Neuronal stem cell (in vitro differentiated cells): ENCODE measurements at regions not wholly inside any gene's neighbourhood (a gene's known extent, or its start where the extent isn't known, plus 50 kb on each side); places are given as distances from the start of the nearest gene placed in this dataset.

Experiments
- DNase-seq: peaks from one replicate; pipeline ENCODE4 v3.0.0-alpha.2; 2013; ENCODE audit warnings: low spot score
- H2AFZ ChIP-seq: one replicate; pipeline ENCODE4 v1.6.1; 2013; ENCODE audit warnings: mild to moderate bottlenecking, low read length, inconsistent platforms
- H2AK5ac ChIP-seq: 2 replicates; pipeline ENCODE4 v1.6.1; 2013; ENCODE audit warnings: low read depth, mild to moderate bottlenecking, inconsistent platforms, low read length, moderate library complexity, mixed read lengths
- H2BK120ac ChIP-seq: 2 replicates; pipeline ENCODE4 v1.6.1; 2013; ENCODE audit warnings: low read depth, mild to moderate bottlenecking, inconsistent platforms, low read length, moderate library complexity, mixed read lengths
- H2BK12ac ChIP-seq: one replicate; pipeline ENCODE4 v1.6.1; 2013; ENCODE audit warnings: low read length, inconsistent platforms
- H2BK15ac ChIP-seq: 2 replicates; pipeline ENCODE4 v1.6.1; 2013; ENCODE audit warnings: mild to moderate bottlenecking, low read length, inconsistent platforms, mixed read lengths
- H2BK5ac ChIP-seq: one replicate; pipeline ENCODE4 v1.6.1; 2013; ENCODE audit warnings: inconsistent platforms, mild to moderate bottlenecking, low read length, moderate library complexity
- H3K14ac ChIP-seq: one replicate; pipeline ENCODE4 v1.6.1; 2013; ENCODE audit warnings: low read length, inconsistent platforms
- H3K18ac ChIP-seq: 2 replicates; pipeline ENCODE4 v1.6.1; 2013; ENCODE audit warnings: low read length, inconsistent platforms
- H3K23ac ChIP-seq: 2 replicates; pipeline ENCODE4 v1.6.1; 2013; ENCODE audit warnings: low read depth, mild to moderate bottlenecking, mixed read lengths, low read length, inconsistent platforms; ENCODE audit not compliant: poor library complexity
- H3K27ac ChIP-seq: replicated peaks from 3 replicates; pipeline ENCODE4 v1.5.1; 2013; ENCODE audit warnings: low read length, inconsistent platforms
- H3K27me3 ChIP-seq, 3 experiments: 2 replicates each; pipeline ENCODE4 v1.6.1; 2013; ENCODE audit warnings: low read length in 3 of 3, mild to moderate bottlenecking in 2 of 3, inconsistent platforms in 1 of 3, low read depth in 1 of 3, mixed read lengths in 1 of 3, moderate library complexity in 1 of 3; ENCODE audit not compliant: control insufficient read depth in 3 of 3, insufficient read depth in 3 of 3
- H3K36me3 ChIP-seq, 2 donors: replicated peaks in 1 of 2; 2 replicates each; pipeline ENCODE4 v1.6.1; 2013; ENCODE audit warnings: low read length in 2 of 2; ENCODE audit not compliant: control insufficient read depth in 2 of 2, insufficient read depth in 2 of 2
- H3K4ac ChIP-seq: 2 replicates; pipeline ENCODE4 v1.6.1; 2013; ENCODE audit warnings: inconsistent platforms, mild to moderate bottlenecking, low read length, moderate library complexity
- H3K4me1 ChIP-seq, 2 donors: 1 replicate in 1 of 2; 2 replicates in 1 of 2; pipeline ENCODE4 v1.6.1; 2013; ENCODE audit warnings: low read length in 2 of 2, low read depth in 1 of 2; ENCODE audit not compliant: control insufficient read depth in 2 of 2, insufficient read depth in 1 of 2
- H3K4me2 ChIP-seq: one replicate; pipeline ENCODE4 v1.6.1; 2013; ENCODE audit warnings: mild to moderate bottlenecking, low read length, inconsistent platforms; ENCODE audit not compliant: insufficient read depth, poor library complexity, severe bottlenecking
- H3K4me3 ChIP-seq, 2 donors: 2 replicates each; pipeline ENCODE4 v1.5.1; 2013; ENCODE audit warnings: low read length in 2 of 2, mild to moderate bottlenecking in 2 of 2, inconsistent platforms in 1 of 2, moderate library complexity in 1 of 2
- H3K79me1 ChIP-seq: one replicate; pipeline ENCODE4 v1.6.1; 2013; ENCODE audit warnings: low read depth, mild to moderate bottlenecking, inconsistent platforms, low read length, moderate library complexity
- H3K9ac ChIP-seq: one replicate; pipeline ENCODE4 v1.6.1; 2013; ENCODE audit warnings: mild to moderate bottlenecking, low read depth, low read length, inconsistent platforms; ENCODE audit not compliant: poor library complexity
- H3K9me3 ChIP-seq, 2 donors: replicated peaks in 1 of 2; 2 replicates each; pipeline versions ENCODE3 to v1.6.1; 2013; ENCODE audit warnings: low read length in 2 of 2, mild to moderate bottlenecking in 2 of 2, inconsistent platforms in 1 of 2, low read depth in 1 of 2, mixed read lengths in 1 of 2, moderate library complexity in 1 of 2; ENCODE audit not compliant: control insufficient read depth in 2 of 2, insufficient read depth in 1 of 2
- H4K8ac ChIP-seq: one replicate; pipeline ENCODE4 v1.6.1; 2013; ENCODE audit warnings: low read depth, mild to moderate bottlenecking, inconsistent platforms, low read length, moderate library complexity
- H4K91ac ChIP-seq: one replicate; pipeline ENCODE4 v1.6.1; 2013; ENCODE audit warnings: low read length, low read depth, mild to moderate bottlenecking, inconsistent platforms; ENCODE audit not compliant: poor library complexity
- WGBS, 2 donors: extraction: QIAGEN DNeasy Blood & Tissue Kit; methylation state at CpG; one replicate each; pipeline ENCODE4 v1.1.7; 2013; ENCODE audit warnings: missing lambda C conversion rate in 2 of 2, mixed read lengths in 1 of 2; ENCODE audit not compliant: insufficient read length in 2 of 2, insufficient replicate concordance in 1 of 2; ENCODE audit errors: extremely low coverage in 2 of 2; 5-methylcytosine and 5-hydroxymethylcytosine counted together

DNA sequence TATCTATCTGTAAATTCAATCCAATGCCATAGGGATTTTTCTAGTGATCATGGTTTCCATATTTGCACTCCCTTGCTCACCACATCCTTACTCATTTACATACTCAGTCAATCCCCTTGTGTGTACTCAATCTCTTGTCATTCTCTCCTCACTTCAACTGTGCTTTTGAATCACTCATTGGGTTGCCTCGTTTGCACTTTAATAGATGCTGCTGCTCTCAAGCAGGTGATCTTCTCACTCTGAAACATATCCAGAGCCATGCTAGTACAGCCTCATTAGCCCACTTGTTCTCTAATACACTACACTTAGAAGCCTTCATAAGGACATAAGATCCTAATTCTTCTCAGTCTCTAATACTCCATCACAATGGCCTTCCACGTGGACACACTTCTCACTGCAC lies 507.9 kb downstream of the TECRL start:
- H3K4ac ChIP-seq: no peak overlapping the region
- WGBS, 2 donors: no CpG with 5 or more reads among the region's 2 CpGs

DNA sequence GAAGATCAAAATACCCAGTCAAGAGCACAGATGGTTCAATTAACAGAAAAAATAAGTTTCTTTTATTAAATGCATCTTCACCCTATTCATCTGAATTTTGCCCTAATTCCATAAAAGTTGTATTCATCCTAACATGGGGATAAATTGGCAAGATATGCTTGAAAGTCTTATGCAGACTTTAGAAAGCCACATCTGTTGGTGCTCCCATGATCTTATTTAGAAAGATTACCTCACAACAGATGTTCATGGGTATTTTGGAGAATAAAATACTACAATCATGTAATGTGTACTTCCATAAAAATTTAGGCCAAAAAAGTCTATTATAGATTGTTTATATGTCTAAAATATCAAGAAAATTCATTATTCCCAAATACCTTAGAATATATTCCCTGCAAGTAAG lies 510.3 kb downstream of the TECRL start:
- no peaks in the 10 kb centered on the region for H3K9me3 ChIP-seq
- H2AK5ac ChIP-seq: no peak overlapping the region
- H2BK12ac ChIP-seq: no peak overlapping the region
- no peak overlapping the region for H3K14ac ChIP-seq
- H4K8ac ChIP-seq: no peak overlapping the region
- no peak overlapping the region for H3K18ac ChIP-seq
- no peaks in the 10 kb centered on the region for H3K4me1 ChIP-seq
- H2BK120ac ChIP-seq: no peak overlapping the region
- no peak overlapping the region for H4K91ac ChIP-seq
- H3K9ac ChIP-seq: no peak overlapping the region
- no peak overlapping the region for H3K4ac ChIP-seq
- H2AFZ ChIP-seq: no peak overlapping the region
- H3K27ac ChIP-seq: no peak overlapping the region
- H3K79me1 ChIP-seq: no peaks in the 10 kb centered on the region
- H3K4me2 ChIP-seq: no peak overlapping the region
- DNase-seq: no peak
- no peak overlapping the region for H3K23ac ChIP-seq
- no peak overlapping the region for H2BK15ac ChIP-seq
- H3K4me3 ChIP-seq: no peak overlapping the region
- H3K36me3 ChIP-seq: no peaks in the 10 kb centered on the region
- no peaks in the 10 kb centered on the region for H3K27me3 ChIP-seq
- H2BK5ac ChIP-seq: no peak overlapping the region

More for the DNA sequence above, 507.9 kb downstream of the TECRL start:
- Histone ChIP-seq H2AFZ (no peak overlapping the region), H4K8ac (no peak overlapping the region), H4K91ac (no peak overlapping the region), H2BK120ac (no peak overlapping the region), H2BK5ac (no peak overlapping the region), H3K36me3 (no peaks in the 10 kb centered on the region), H3K27ac (no peak overlapping the region), H3K4me1 (no peaks in the 10 kb centered on the region), H3K14ac (no peak overlapping the region), H3K27me3 (no peaks in the 10 kb centered on the region), H3K18ac (no peak overlapping the region), H3K9me3 (no peaks in the 10 kb centered on the region), H3K9ac (no peak overlapping the region), H3K79me1 (no peaks in the 10 kb centered on the region), H2AK5ac (no peak overlapping the region), H3K23ac (no peak overlapping the region), H3K4me3 (no peak overlapping the region), H2BK12ac (no peak overlapping the region), H3K4me2 (no peak overlapping the region), H2BK15ac (no peak overlapping the region)
- DNase-seq: no peak

DNA sequence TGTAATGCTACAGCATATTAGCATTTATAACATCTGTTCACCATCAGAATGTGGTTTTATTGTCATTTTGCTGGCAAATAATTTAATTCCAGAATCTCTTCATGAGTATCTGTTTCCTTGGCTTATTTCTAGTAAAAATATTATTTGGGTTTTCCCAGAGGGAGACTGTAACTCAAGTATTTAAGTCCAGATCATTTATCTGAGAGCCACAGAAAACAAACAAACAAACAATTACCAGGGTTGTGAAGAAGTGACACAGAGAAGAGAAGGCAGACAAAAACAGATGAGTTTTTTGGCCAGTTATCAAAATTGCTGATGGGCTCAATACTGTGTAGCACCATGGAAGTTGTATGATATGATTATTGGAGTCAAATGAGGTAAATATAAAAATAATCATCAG lies 515.1 kb downstream of the TECRL start:
- no peak overlapping the region for H3K4me2 ChIP-seq
- no peak overlapping the region for H3K4ac ChIP-seq
- no peak overlapping the region for H3K23ac ChIP-seq
- no peak overlapping the region for H2BK120ac ChIP-seq
- H3K27ac ChIP-seq: no peak overlapping the region
- H2BK12ac ChIP-seq: no peak overlapping the region
- no peaks in the 10 kb centered on the region for H3K27me3 ChIP-seq
- H3K9me3 ChIP-seq: no peaks in the 10 kb centered on the region
- no peak overlapping the region for H4K91ac ChIP-seq
- H2AFZ ChIP-seq: no peak overlapping the region
- H3K18ac ChIP-seq: no peak overlapping the region
- no peaks in the 10 kb centered on the region for H3K79me1 ChIP-seq
- no peak overlapping the region for H3K4me3 ChIP-seq
- no peak overlapping the region for H2AK5ac ChIP-seq
- no peak overlapping the region for H4K8ac ChIP-seq
- H3K9ac ChIP-seq: no peak overlapping the region
- no peak overlapping the region for H2BK15ac ChIP-seq
- DNase-seq: no peak
- H3K4me1 ChIP-seq: no peaks in the 10 kb centered on the region
- no peaks in the 10 kb centered on the region for H3K36me3 ChIP-seq
- H3K14ac ChIP-seq: no peak overlapping the region
- no peak overlapping the region for H2BK5ac ChIP-seq

DNA sequence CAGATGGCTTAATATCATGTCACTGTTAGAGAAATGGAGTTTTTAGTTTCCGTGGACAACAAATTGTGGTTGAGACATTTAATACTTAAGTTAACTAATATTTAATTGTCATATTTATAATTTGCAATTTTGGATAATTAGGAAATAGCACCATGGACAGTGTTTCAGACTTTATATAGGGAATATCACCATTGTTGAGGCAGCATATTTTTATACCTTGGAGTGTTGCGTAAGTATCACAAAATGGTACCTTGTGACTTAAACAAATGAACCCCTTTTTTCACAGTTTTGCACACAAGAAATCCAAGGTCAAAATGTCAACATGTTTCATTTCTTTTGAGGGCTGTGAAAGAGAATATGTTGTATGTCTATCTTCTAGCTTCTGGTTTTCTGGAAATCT lies 539.9 kb downstream of the TECRL start:
- DNase-seq: no peak
- Histone ChIP-seq H3K4me2 (no peak overlapping the region), H3K27ac (no peak overlapping the region), H3K9ac (no peak overlapping the region), H3K23ac (no peak overlapping the region), H2AK5ac (no peak overlapping the region), H2BK12ac (no peak overlapping the region), H2BK5ac (no peak overlapping the region), H4K91ac (no peak overlapping the region), H2BK15ac (no peak overlapping the region), H3K79me1 (no peaks in the 10 kb centered on the region), H2AFZ (no peak overlapping the region), H3K4me1 (no peaks in the 10 kb centered on the region), H3K36me3 (no peaks in the 10 kb centered on the region), H4K8ac (no peak overlapping the region), H3K27me3 (no peaks in the 10 kb centered on the region), H3K18ac (no peak overlapping the region), H3K4me3 (no peak overlapping the region), H2BK120ac (no peak overlapping the region), H3K9me3 (no peaks in the 10 kb centered on the region), H3K14ac (no peak overlapping the region), H3K4ac (no peak overlapping the region)
- WGBS, 2 donors: no CpG with 5 or more reads among the region's 2 CpGs
